Nephron progenitor cell (in vitro differentiated cells): ENCODE measurements at regions not wholly inside any gene's neighbourhood (a gene's known extent, or its start where the extent isn't known, plus 50 kb on each side); places are given as distances from the start of the nearest gene placed in this dataset.

Experiments
- DNase-seq: peaks from one replicate; pipeline ENCODE4 v3.0.0; 2021
- H3K27ac Mint-ChIP-seq: 2 replicates; pipeline ENCODE4 v1.8.0; 2021; ENCODE audit warnings: mild to moderate bottlenecking, moderate library complexity, mixed read lengths
- H3K27me3 Mint-ChIP-seq: 2 replicates; pipeline ENCODE4 v1.8.0; 2021; ENCODE audit warnings: mild to moderate bottlenecking, low read depth, mixed read lengths; ENCODE audit not compliant: poor library complexity
- H3K36me3 Mint-ChIP-seq: 2 replicates; pipeline ENCODE4 v1.8.0; 2021; ENCODE audit warnings: low read depth, mixed read lengths
- H3K4me1 Mint-ChIP-seq: 2 replicates; pipeline ENCODE4 v1.8.0; 2021; ENCODE audit warnings: mixed read lengths
- H3K4me3 Mint-ChIP-seq: 2 replicates; pipeline ENCODE4 v1.8.0; 2021; ENCODE audit warnings: mild to moderate bottlenecking, moderate library complexity, mixed read lengths
- H3K9me3 Mint-ChIP-seq: 2 replicates; pipeline ENCODE4 v1.8.0; 2021; ENCODE audit warnings: mild to moderate bottlenecking, moderate library complexity, mixed read lengths
- CTCF ChIP-seq: fragments of 200-600 bp; sonication (generic); IDR thresholded peaks from 2 replicates; pipeline ENCODE4 v1.5.0; 2021; ENCODE audit warnings: antibody characterized with exemption

DNA sequence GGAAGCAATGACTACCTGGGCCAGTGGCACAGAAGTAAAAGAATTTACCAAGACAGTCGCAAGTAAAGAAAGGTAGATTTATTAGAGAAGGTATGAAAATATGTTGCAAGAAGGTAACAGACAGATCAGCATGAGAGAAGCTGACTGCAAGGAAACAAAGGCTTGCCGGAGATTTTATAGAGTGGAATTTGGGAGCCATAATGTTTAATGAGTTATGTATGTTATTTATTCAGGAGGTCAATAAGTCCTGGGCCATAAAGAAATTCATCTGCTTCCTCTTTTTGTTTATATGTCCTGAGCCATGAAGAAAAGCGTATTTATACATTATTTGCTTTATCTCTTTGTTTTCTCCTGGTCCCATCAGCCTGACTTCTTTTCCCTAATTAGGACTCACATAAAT, 423.6 kb downstream of the PTH2R start:
- Mint-ChIP-seq H3K4me1 (no peaks in the 10 kb centered on the region), H3K36me3 (peaks cover 8% of the 10 kb centered on the region), H3K4me3 (no peak overlapping the region), H3K9me3 (peaks cover 25% of the 10 kb centered on the region), H3K27me3 (peaks cover 4% of the 10 kb centered on the region), H3K27ac (no peak overlapping the region)
- no peak for DNase-seq
- no peak for TF ChIP-seq CTCF

DNA sequence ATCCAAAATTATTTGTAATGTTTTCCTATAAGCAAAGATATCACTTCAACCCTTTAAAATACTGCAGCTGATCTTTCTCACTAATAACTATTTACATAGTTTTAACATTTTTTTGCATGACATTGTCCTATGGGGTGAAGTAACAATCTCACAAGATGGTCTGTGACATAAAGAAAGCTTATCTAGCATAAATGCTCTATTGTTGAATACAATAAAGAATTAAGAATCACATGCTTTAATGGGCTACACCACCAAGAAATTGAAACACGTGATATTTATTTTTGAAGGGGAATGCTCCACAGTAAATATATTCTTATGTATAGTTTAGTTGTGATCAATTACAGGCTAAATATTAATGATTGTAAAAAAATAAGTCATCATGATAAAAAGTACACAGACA, 441.1 kb downstream of the PTH2R start:
- Mint-ChIP-seq H3K4me1 (no peaks in the 10 kb centered on the region), H3K27ac (no peak overlapping the region), H3K9me3 (peaks cover 17% of the 10 kb centered on the region), H3K4me3 (no peak overlapping the region), H3K27me3 (no peaks in the 10 kb centered on the region), H3K36me3 (no peaks in the 10 kb centered on the region)
- no peak for TF ChIP-seq CTCF
- DNase-seq = no peak

DNA sequence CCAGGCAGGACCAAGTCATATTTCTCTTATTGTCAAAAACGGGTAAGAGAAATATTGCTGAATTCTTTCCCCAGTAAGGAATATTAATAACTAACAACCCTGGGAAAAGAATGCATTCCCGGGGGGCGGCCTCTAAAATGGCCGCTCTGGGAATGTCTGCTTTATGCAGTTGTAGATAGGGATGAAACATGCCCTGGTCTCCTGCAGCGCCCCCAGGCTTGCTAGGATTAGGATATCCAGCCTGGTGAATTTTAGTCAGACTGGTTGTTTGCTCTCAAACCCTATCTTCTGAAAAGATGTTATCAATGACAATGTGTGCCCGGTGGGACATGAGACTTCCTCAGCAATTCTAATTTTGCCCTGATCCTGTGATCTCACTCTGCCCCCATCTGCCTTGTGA, 448.1 kb downstream of the PTH2R start:
- H3K9me3 Mint-ChIP-seq = peaks cover 23% of the 10 kb centered on the region
- no peaks in the 10 kb centered on the region for H3K36me3 Mint-ChIP-seq
- no peak for DNase-seq
- H3K27ac Mint-ChIP-seq = no peak overlapping the region
- no peak for TF ChIP-seq CTCF
- H3K4me1 Mint-ChIP-seq = no peaks in the 10 kb centered on the region
- no peak overlapping the region for H3K4me3 Mint-ChIP-seq
- H3K27me3 Mint-ChIP-seq = no peaks in the 10 kb centered on the region

- peak overlapping the region; percentile 46 for H3K27ac Mint-ChIP-seq
- H3K9me3 Mint-ChIP-seq = no peaks in the 10 kb centered on the region
- no peak for DNase-seq
- H3K27me3 Mint-ChIP-seq = no peaks in the 10 kb centered on the region
- H3K4me1 Mint-ChIP-seq = no peaks in the 10 kb centered on the region
- H3K4me3 Mint-ChIP-seq = no peak overlapping the region
- no peak for TF ChIP-seq CTCF
- H3K36me3 Mint-ChIP-seq = no peaks in the 10 kb centered on the region
These were observed 460.8 kb downstream of the PTH2R start for GRCh38 chr2:208867374-208867773.

GRCh38 chr2:208872591-208872990, 466.0 kb downstream of the PTH2R start:
- Mint-ChIP-seq H3K36me3 (no peaks in the 10 kb centered on the region), H3K27ac (no peak overlapping the region), H3K9me3 (peaks cover 6% of the 10 kb centered on the region), H3K4me1 (no peaks in the 10 kb centered on the region), H3K27me3 (no peaks in the 10 kb centered on the region), H3K4me3 (no peak overlapping the region)
- no peak for TF ChIP-seq CTCF
- no peak for DNase-seq

DNA sequence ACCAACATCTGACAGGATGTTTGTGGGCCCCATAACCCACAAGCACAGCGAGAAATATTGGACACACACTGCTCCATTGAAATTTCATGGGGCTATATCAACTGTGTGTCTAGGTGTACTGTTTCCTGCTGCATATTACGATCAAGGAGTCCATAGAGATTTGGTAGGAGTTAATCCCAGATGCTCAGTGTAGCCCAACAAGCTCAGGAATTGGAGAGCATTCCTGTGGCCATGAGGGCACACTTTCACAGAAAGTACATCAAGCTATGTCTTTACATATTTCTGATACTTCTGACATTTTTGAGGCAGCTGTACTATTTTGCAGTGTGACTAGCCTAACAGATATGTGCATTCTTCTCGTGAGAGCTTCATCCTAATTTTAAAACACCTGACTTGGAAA, 473.1 kb downstream of the PTH2R start:
- Mint-ChIP-seq H3K4me3 (no peak overlapping the region), H3K4me1 (no peaks in the 10 kb centered on the region), H3K36me3 (no peaks in the 10 kb centered on the region), H3K27me3 (no peaks in the 10 kb centered on the region), H3K27ac (no peak overlapping the region), H3K9me3 (peaks cover 7% of the 10 kb centered on the region)
- no peak for DNase-seq
- no peak for TF ChIP-seq CTCF
